ENCODE measurements at regions not wholly inside any gene's neighbourhood (a gene's known extent, or its start where the extent isn't known, plus 50 kb on each side); places are given as distances from the start of the nearest gene placed in this dataset.

DNA sequence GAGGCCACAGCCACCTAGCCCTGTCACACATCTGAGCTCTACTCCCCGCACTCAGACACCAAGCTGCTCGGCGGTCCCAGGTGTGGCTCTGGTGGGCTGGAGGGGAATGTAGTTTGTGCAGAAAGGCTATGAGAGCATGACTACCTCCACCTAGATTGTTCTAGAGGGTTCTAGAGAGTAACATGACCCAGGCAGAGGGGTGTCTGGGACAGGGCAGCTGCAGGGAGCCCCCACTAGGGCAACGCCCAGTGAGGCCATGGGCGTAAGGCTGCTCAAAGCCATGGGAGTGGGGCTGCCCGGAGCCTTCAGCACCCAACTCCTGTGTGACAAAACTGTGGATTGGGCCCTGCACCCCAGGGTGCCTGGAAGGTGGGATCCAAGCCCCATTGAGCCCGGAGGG, 511.4 kb upstream of the MYT1L start:
- WGBS (ENCODE audit: insufficient coverage, insufficient replicate concordance, low lambda C conversion rate, missing lambda C conversion rate): 34% methylated on average over 7 of the region's 7 CpGs
- no TSS peak for BruUV-seq (replicated peaks)
- ChIA-PET RAD21 (ENCODE audit: unreplicated experiment) (no interaction called here), CTCF (no interaction called here), POLR2A (no interaction called here), SMC1A (ENCODE audit: uncharacterized antibody, unreplicated experiment) (interaction anchor here (1.2 kb wide), 1 partner anchor 11 kb away, joined by 3 read pairs; no protein-coding TSS in a partner anchor)
- Histone ChIP-seq H2AFZ (ENCODE audit: control insufficient read depth, low read depth, low read length) (no peak overlapping the region), H3K4me1 (ENCODE audit: control insufficient read depth, insufficient read depth, low read length) (no peaks in the 10 kb centered on the region), H3K27ac (ENCODE audit: control insufficient read depth, insufficient read depth) (no peak overlapping the region), H3K36me3 (ENCODE audit: control insufficient read depth in 2 of 2, insufficient read depth in 2 of 2, low read length in 1 of 2) (no peaks in the 10 kb centered on the region; a peak in 1 of 4 replicates), H4K20me1 (ENCODE audit: control insufficient read depth, insufficient read depth) (no peaks in the 10 kb centered on the region; the same call in 1 of the 2 replicates), H3K9ac (ENCODE audit: control insufficient read depth, insufficient read depth, low read length) (no peak overlapping the region), H3K4me3 (no peak overlapping the region), H3K9me3 (replicated peaks; ENCODE audit: control insufficient read depth, insufficient read depth, low read length) (no peaks in the 10 kb centered on the region), H3K79me2 (ENCODE audit: control insufficient read depth, insufficient read depth, low read length) (no peaks in the 10 kb centered on the region), H3K4me2 (ENCODE audit: control insufficient read depth, insufficient read depth) (no peak overlapping the region), H3K27me3 (replicated peaks in 1 of 2; ENCODE audit: control insufficient read depth in 2 of 2, insufficient read depth in 2 of 2, low read length in 1 of 2) (no peaks in the 10 kb centered on the region; a peak in 2 of 4 replicates)
- DNase-seq (ENCODE audit: low read depth, low spot score): no peak
- no peak for TF ChIP-seq NFYA (IDR thresholded peaks at IDR 0.05; ENCODE audit: borderline replicate concordance, low read depth, low read length)
- no peak for TF ChIP-seq ESRRA (IDR thresholded peaks at IDR 0.05; ENCODE audit: low read length)
- TF ChIP-seq, protein P1, sequence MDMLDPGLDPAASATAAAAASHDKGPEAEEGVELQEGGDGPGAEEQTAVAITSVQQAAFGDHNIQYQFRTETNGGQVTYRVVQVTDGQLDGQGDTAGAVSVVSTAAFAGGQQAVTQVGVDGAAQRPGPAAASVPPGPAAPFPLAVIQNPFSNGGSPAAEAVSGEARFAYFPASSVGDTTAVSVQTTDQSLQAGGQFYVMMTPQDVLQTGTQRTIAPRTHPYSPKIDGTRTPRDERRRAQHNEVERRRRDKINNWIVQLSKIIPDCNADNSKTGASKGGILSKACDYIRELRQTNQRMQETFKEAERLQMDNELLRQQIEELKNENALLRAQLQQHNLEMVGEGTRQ (IDR thresholded peaks at IDR 0.05; ENCODE audit: borderline replicate concordance, low read depth, low read length): no peak
- TF ChIP-seq, protein P2, sequence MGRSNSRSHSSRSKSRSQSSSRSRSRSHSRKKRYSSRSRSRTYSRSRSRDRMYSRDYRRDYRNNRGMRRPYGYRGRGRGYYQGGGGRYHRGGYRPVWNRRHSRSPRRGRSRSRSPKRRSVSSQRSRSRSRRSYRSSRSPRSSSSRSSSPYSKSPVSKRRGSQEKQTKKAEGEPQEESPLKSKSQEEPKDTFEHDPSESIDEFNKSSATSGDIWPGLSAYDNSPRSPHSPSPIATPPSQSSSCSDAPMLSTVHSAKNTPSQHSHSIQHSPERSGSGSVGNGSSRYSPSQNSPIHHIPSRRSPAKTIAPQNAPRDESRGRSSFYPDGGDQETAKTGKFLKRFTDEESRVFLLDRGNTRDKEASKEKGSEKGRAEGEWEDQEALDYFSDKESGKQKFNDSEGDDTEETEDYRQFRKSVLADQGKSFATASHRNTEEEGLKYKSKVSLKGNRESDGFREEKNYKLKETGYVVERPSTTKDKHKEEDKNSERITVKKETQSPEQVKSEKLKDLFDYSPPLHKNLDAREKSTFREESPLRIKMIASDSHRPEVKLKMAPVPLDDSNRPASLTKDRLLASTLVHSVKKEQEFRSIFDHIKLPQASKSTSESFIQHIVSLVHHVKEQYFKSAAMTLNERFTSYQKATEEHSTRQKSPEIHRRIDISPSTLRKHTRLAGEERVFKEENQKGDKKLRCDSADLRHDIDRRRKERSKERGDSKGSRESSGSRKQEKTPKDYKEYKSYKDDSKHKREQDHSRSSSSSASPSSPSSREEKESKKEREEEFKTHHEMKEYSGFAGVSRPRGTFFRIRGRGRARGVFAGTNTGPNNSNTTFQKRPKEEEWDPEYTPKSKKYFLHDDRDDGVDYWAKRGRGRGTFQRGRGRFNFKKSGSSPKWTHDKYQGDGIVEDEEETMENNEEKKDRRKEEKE (IDR thresholded peaks at IDR 0.05): no peak
- no peak for TF ChIP-seq ZBTB33 (IDR thresholded peaks at IDR 0.05)
- intact Hi-C loops (cut with micrococcal nuclease; ENCODE audit: unreplicated experiment) (no loop called here), in situ Hi-C loops (cut with MboI) (no loop called here)
- no peak for FAIRE-seq
- no peak for ATAC-seq

Data from GM12878 (cell line).